Left ventricle myocardium superior (tissue), 1 donor: ENCODE measurements at regions not wholly inside any gene's neighbourhood (a gene's known extent, or its start where the extent isn't known, plus 50 kb on each side); places are given as distances from the start of the nearest gene placed in this dataset.
A peak's percentile ranks its signal among the peaks of the same experiment; 100 is the strongest.
"Not testable (repeated sequence)": the region's sequence is repeated elsewhere in the genome, so short reads cannot be mapped to it uniquely, and the experiment has no call there.

Experiments used
- ATAC-seq: fragments of 200-7000 bp; cut with Tn5 transposase; one replicate; pipeline ENCODE4 v1.9.1; 2020; ENCODE audit warnings: mild to moderate bottlenecking, moderate library complexity
- DNase-seq: peaks from one replicate; pipeline ENCODE4 v3.0.0-alpha.2; 2020
- intact Hi-C: fragments of 100-400 bp; cut with micrococcal nuclease; formaldehyde crosslinking; loops from one replicate; pipeline ENCODE4 v1.11.0; 2022
- donor health status: DM: no; HTN: yes; CAD: no; lungs with severe emphysema.

DNA sequence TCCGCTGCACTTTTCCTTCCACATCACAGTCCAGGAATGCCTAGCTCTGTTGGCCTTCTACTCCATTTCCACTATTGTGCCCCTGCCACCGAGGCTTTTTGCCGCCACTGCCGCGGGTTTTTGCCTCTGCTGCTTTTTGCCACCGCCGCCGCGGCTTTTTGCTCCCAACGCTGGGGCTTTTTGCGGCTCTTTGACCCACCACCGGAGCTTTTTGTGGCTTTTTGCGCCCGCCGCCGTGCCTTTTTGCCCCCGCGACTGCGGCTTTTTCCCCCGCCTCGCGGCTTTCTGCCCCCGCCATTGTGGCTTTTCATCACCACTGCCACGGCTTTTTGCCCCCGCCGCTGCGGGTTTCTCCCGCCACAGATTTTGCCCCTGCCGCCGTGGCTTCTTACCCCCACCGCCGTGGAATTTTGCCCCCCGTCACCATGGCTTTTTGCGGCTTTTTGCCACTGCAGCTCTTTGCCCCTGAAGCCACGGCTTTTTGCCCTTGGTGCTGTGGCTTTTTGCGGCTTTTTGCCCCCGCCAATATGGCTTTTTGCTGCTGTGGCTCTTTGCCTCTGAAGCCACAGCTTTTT, 2798.7 kb upstream of the TEKT4 start:
- ATAC-seq (no peak), DNase-seq (peak; percentile 10)
- intact Hi-C loops, result no loop called here

DNA sequence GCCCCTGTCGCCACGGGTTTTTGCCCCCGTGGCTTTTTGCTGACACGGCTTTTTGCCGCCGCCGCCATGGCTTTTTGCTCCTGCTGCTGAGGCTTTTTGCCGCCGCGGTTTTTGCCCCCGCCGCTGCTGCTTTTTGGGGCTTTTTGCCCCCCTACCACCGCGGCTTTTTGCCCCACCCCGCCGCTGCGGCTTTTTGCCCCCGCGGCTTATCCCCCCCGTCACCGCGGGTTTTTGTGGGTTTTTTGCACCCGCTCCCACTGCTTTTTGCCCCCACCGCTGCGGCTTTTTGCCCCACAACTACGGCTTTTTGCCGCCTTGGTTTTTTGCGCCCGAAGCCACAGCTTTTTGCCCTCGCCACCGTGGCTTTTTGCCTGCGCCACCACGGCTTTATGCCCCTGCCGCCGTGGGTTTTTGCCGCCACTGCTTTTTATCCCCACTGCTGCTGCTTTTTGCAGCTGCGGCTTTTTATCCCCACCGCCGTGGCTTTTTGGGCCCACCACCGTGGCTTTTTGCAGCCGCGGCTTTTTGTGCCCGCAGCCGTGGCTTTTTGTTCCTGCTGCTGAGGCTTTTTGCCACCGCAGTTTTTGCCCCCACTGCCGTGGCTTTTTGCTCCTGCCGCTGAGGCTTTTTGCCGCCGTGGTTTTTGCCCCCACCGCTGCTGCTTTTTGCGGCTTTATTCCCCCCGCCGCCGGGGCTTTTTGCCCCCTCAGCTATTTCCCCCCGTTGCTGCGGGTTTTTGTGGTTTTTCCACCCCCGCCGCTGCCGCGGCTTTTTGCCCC, 2798.0 kb upstream of the TEKT4 start:
- DNase-seq (peak; percentile 9), ATAC-seq (no peak)
- intact Hi-C loops, result no loop called here

GRCh38 chr2:92073815-92074548, 2797.2 kb upstream of the TEKT4 start:
- intact Hi-C loops, result no loop called here
- DNase-seq, result peak; percentile 12

GRCh38 chr2:92074549-92074898, 2796.7 kb upstream of the TEKT4 start:
- ATAC-seq (no peak), DNase-seq (no peak)
- intact Hi-C loops, result no loop called here

More at GRCh38 chr2:92073815-92074548, 2797.2 kb upstream of the TEKT4 start:
- ATAC-seq, result no peak

DNA sequence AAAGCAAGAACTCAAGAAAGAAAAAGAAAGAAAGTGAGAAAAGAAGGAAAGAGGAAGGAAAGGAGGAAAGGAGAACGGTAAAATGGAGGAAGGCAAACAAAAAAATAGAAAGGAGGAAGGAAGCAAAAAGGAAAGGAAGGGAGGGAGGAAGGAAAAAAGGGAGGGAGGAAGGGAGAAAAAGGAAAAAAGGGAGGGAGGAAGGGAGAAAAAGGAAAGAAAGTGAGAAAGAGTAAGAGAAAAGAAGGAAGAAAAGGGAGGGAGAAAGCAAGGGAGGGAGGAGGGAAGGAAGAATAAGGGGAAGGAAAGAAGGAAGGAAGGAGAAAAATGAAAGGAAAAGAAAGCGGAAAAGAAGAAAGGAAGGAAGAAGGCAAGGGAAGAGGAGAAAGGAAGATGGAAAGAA, 2795.9 kb upstream of the TEKT4 start:
- DNase-seq, ATAC-seq, intact Hi-C loops: not testable (repeated sequence)
